ENCODE measurements at regions not wholly inside any gene's neighbourhood (a gene's known extent, or its start where the extent isn't known, plus 50 kb on each side); places are given as distances from the start of the nearest gene placed in this dataset.
A peak's percentile ranks its signal among the peaks of the same experiment; 100 is the strongest.

- Histone ChIP-seq H3K4me3 (no peak overlapping the region), H3K27me3 (no peaks in the 10 kb centered on the region), H3K4me1 (peaks cover 90% of the 10 kb centered on the region), H3K36me3 (peaks cover 6% of the 10 kb centered on the region), H3K27ac (peak overlapping the region; percentile 89), H3K9me3 (no peaks in the 10 kb centered on the region)
- TF ChIP-seq CTCF (IDR thresholded peaks at IDR 0.05) (no peak), POLR2A (IDR thresholded peaks at IDR 0.05) (no peak), POLR2AphosphoS5 (IDR thresholded peaks at IDR 0.05) (no peak), EP300 (IDR thresholded peaks at IDR 0.05) (no peak)
- 63% methylated on average over 4 of the region's 4 CpGs for WGBS
- DNase-seq (ENCODE audit: low spot score in 2 of 2): no peak
Measured at GRCh38 chr1:39128126-39128525, 76.4 kb upstream of the MACF1 start.

GRCh38 chr1:39128959-39129358, 75.5 kb upstream of the MACF1 start:
- peaks cover 95% of the 10 kb centered on the region for H3K4me1 ChIP-seq
- WGBS: 58% methylated on average over 2 of the region's 2 CpGs
- H3K27me3 ChIP-seq: no peaks in the 10 kb centered on the region
- peak overlapping the region; percentile 89 for H3K27ac ChIP-seq
- TF ChIP-seq POLR2A (IDR thresholded peaks at IDR 0.05) (no peak), POLR2AphosphoS5 (IDR thresholded peaks at IDR 0.05) (peak in 2 of 3 donors; percentile 42 to 53)
- H3K9me3 ChIP-seq: no peaks in the 10 kb centered on the region
- peak in 1 of 2 donors; percentile 83 for DNase-seq (ENCODE audit: low spot score in 2 of 2)
- H3K36me3 ChIP-seq: peaks cover 6% of the 10 kb centered on the region
- H3K4me3 ChIP-seq: no peak overlapping the region

- peak overlapping the region; percentile 89 for H3K27ac ChIP-seq
- H3K9me3 ChIP-seq: no peaks in the 10 kb centered on the region
- H3K27me3 ChIP-seq: no peaks in the 10 kb centered on the region
- DNase-seq (ENCODE audit: low spot score in 2 of 2): no peak
- TF ChIP-seq POLR2AphosphoS5 (IDR thresholded peaks at IDR 0.05): no peak
- no peak for TF ChIP-seq CTCF (IDR thresholded peaks at IDR 0.05)
- TF ChIP-seq POLR2A (IDR thresholded peaks at IDR 0.05): no peak
- TF ChIP-seq EP300 (IDR thresholded peaks at IDR 0.05): no peak
- peaks cover 6% of the 10 kb centered on the region for H3K36me3 ChIP-seq
- peaks cover 93% of the 10 kb centered on the region for H3K4me1 ChIP-seq
- H3K4me3 ChIP-seq: no peak overlapping the region
Measured at GRCh38 chr1:39129514-39129913, 75.0 kb upstream of the MACF1 start.

- DNase-seq (ENCODE audit: low spot score in 2 of 2): no peak
- no peak for TF ChIP-seq EP300 (IDR thresholded peaks at IDR 0.05)
- TF ChIP-seq POLR2A (IDR thresholded peaks at IDR 0.05): no peak
- no peak for TF ChIP-seq POLR2AphosphoS5 (IDR thresholded peaks at IDR 0.05)
- TF ChIP-seq CTCF (IDR thresholded peaks at IDR 0.05): no peak
- 23% methylated on average over 1 of the region's 1 CpG for WGBS
- Histone ChIP-seq H3K4me3 (no peak overlapping the region), H3K36me3 (peaks cover 6% of the 10 kb centered on the region), H3K9me3 (no peaks in the 10 kb centered on the region), H3K27ac (peak overlapping the region; percentile 89), H3K27me3 (no peaks in the 10 kb centered on the region), H3K4me1 (peaks cover 89% of the 10 kb centered on the region)
Measured at GRCh38 chr1:39130325-39130724, 74.2 kb upstream of the MACF1 start.

- H3K27me3 ChIP-seq: no peaks in the 10 kb centered on the region
- H3K4me3 ChIP-seq: no peak overlapping the region
- peak overlapping the region; percentile 89 for H3K27ac ChIP-seq
- DNase-seq (ENCODE audit: low spot score in 2 of 2): no peak
- H3K36me3 ChIP-seq: no peaks in the 10 kb centered on the region
- 57% methylated on average over 2 of the region's 2 CpGs for WGBS
- TF ChIP-seq CTCF (IDR thresholded peaks at IDR 0.05) (no peak), EP300 (IDR thresholded peaks at IDR 0.05) (no peak), POLR2AphosphoS5 (IDR thresholded peaks at IDR 0.05) (no peak), POLR2A (IDR thresholded peaks at IDR 0.05) (no peak)
- peaks cover 73% of the 10 kb centered on the region for H3K4me1 ChIP-seq
- no peaks in the 10 kb centered on the region for H3K9me3 ChIP-seq
Measured at GRCh38 chr1:39131940-39132339, 72.6 kb upstream of the MACF1 start.
